Ishikawa (cell line): ENCODE measurements at regions not wholly inside any gene's neighbourhood (a gene's known extent, or its start where the extent isn't known, plus 50 kb on each side); places are given as distances from the start of the nearest gene placed in this dataset.

Experiments
- EP300 ChIP-seq: IDR thresholded peaks from 2 replicates; pipeline ENCODE4 v1.6.1; 2012; ENCODE audit warnings: borderline replicate concordance
- REST ChIP-seq: IDR thresholded peaks from 2 replicates; pipeline ENCODE4 v1.6.1; 2012; ENCODE audit warnings: low read depth, mild to moderate bottlenecking
- TAF1 ChIP-seq: IDR thresholded peaks from 2 replicates; pipeline ENCODE4 v1.6.1; 2012; ENCODE audit warnings: low read depth, mild to moderate bottlenecking

- no peak for TF ChIP-seq REST
- no peak for TF ChIP-seq EP300
- no peak for TF ChIP-seq TAF1
Observed at GRCh38 chr10:113456741-113457140, 96.1 kb upstream of the HABP2 start.
